GM23338 (cell line): ENCODE measurements at regions not wholly inside any gene's neighbourhood (a gene's known extent, or its start where the extent isn't known, plus 50 kb on each side); places are given as distances from the start of the nearest gene placed in this dataset.

Experiments
- ATAC-seq: fragments of 200-7000 bp; cut with Tn5 transposase; 3 replicates; pipeline ENCODE4 v1.9.1; 2020
- DNase-seq: peaks from one replicate; pipeline ENCODE4 v3.0.0-alpha.2; 2015; ENCODE audit warnings: low spot score
- H2AFZ ChIP-seq: fragments of 200-600 bp; sonication (generic); 2 replicates; pipeline ENCODE4 v1.8.0; 2016; ENCODE audit warnings: antibody characterized with exemption, mild to moderate bottlenecking, moderate library complexity
- H3F3A ChIP-seq: fragments of 200-600 bp; sonication (generic); replicated peaks from 2 replicates; pipeline ENCODE4 v1.8.0; 2017; ENCODE audit warnings: antibody characterized with exemption, mixed run types, low read depth
- H3K27ac ChIP-seq: fragments of 200-600 bp; sonication (generic); 2 replicates; pipeline ENCODE4 v1.6.1; 2016; ENCODE audit warnings: low read depth
- H3K27me3 ChIP-seq: fragments of 200-600 bp; sonication (generic); 2 replicates; pipeline ENCODE4 v1.8.0; 2016; ENCODE audit warnings: mild to moderate bottlenecking, mixed run types, moderate library complexity; ENCODE audit not compliant: insufficient read depth
- H3K36me3 ChIP-seq: fragments of 200-600 bp; sonication (generic); 2 replicates; pipeline ENCODE4 v1.8.0; 2016; ENCODE audit warnings: mild to moderate bottlenecking; ENCODE audit not compliant: insufficient read depth
- H3K4me1 ChIP-seq: fragments of 200-600 bp; sonication (generic); 2 replicates; pipeline ENCODE4 v1.8.0; 2016; ENCODE audit warnings: mild to moderate bottlenecking, moderate library complexity; ENCODE audit not compliant: insufficient read depth
- H3K4me2 ChIP-seq: fragments of 200-600 bp; sonication (generic); 2 replicates; pipeline ENCODE4 v1.7.1; 2017; ENCODE audit warnings: mixed run types
- H3K4me3 ChIP-seq: fragments of 200-600 bp; sonication (generic); 2 replicates; pipeline ENCODE4 v1.6.1; 2016; ENCODE audit warnings: mixed run types
- H3K79me2 ChIP-seq: fragments of 200-600 bp; sonication (generic); replicated peaks from 2 replicates; pipeline ENCODE4 v1.8.0; 2017; ENCODE audit warnings: mild to moderate bottlenecking; ENCODE audit not compliant: insufficient read depth
- H3K9me2 ChIP-seq: fragments of 200-600 bp; sonication (generic); 2 replicates; pipeline ENCODE4 v1.8.0; 2017; ENCODE audit not compliant: insufficient read depth
- H4K20me1 ChIP-seq: fragments of 200-600 bp; sonication (generic); replicated peaks from 2 replicates; pipeline ENCODE4 v1.8.0; 2017; ENCODE audit warnings: mild to moderate bottlenecking; ENCODE audit not compliant: insufficient read depth
- H3K27ac Mint-ChIP-seq: 2 replicates; pipeline ENCODE4 v1.8.0; 2020; ENCODE audit warnings: inconsistent platforms, mild to moderate bottlenecking, moderate library complexity, mixed read lengths
- H3K27me3 Mint-ChIP-seq: 3 replicates; pipeline ENCODE4 v1.8.0; 2022; ENCODE audit warnings: low read depth, mild to moderate bottlenecking, moderate library complexity, mixed read lengths, inconsistent platforms; ENCODE audit not compliant: insufficient read depth, poor library complexity
- H3K36me3 Mint-ChIP-seq: 3 replicates; pipeline ENCODE4 v1.8.0; 2021; ENCODE audit warnings: low read depth, mild to moderate bottlenecking, inconsistent platforms, moderate library complexity, mixed read lengths
- H3K4me1 Mint-ChIP-seq: 3 replicates; pipeline ENCODE4 v1.8.0; 2020; ENCODE audit warnings: mild to moderate bottlenecking, inconsistent platforms, mixed read lengths
- H3K4me3 Mint-ChIP-seq: 3 replicates; pipeline ENCODE4 v1.8.0; 2021; ENCODE audit warnings: moderate library complexity, mild to moderate bottlenecking, inconsistent platforms, mixed read lengths
- H3K9me3 Mint-ChIP-seq: 3 replicates; pipeline ENCODE4 v1.8.0; 2020; ENCODE audit warnings: moderate library complexity, mild to moderate bottlenecking, inconsistent platforms, mixed read lengths
- CTCF ChIP-seq, 2 experiments: fragments of 200-600 bp in 1 of 2; sonication (generic) in 1 of 2; conservative IDR thresholded peaks; 2 replicates each; pipeline versions ENCODE4 v1.5.1 to v1.6.1; 2016 to 2017; ENCODE audit warnings: antibody characterized with exemption in 2 of 2, low read depth in 2 of 2, mild to moderate bottlenecking in 2 of 2, moderate library complexity in 1 of 2
- EZH2 ChIP-seq: fragments of 200-600 bp; sonication (generic); IDR thresholded peaks from one replicate; pipeline ENCODE4 v1.8.0; 2017; ENCODE audit warnings: antibody characterized with exemption, mild to moderate bottlenecking, low read depth; ENCODE audit not compliant: unreplicated experiment
- NANOG ChIP-seq: IDR thresholded peaks from 2 replicates; pipeline ENCODE4 v1.6.1; 2016; ENCODE audit warnings: antibody characterized with exemption, borderline replicate concordance
- POLR2AphosphoS5 ChIP-seq: IDR thresholded peaks from 2 replicates; pipeline ENCODE4 v1.6.1; 2016; ENCODE audit warnings: antibody characterized with exemption, low read depth
- ZNF462 ChIP-seq: fragments of 250-450 bp; sonication (Bioruptor Pico); IDR thresholded peaks from 2 replicates; pipeline ENCODE4 v1.5.0; 2020; ENCODE audit warnings: mild to moderate bottlenecking, moderate library complexity

- TF ChIP-seq ZNF462 (CRISPR knock-in tag), result no peak
- no peak for TF ChIP-seq EZH2
- no peak for TF ChIP-seq POLR2AphosphoS5
Measured at GRCh38 chr6:130632277-130632676, 194.9 kb upstream of the SMLR1 start (continued).

- H3K4me2 ChIP-seq, result no peak overlapping the region
Measured at GRCh38 chr6:130632897-130633296, 194.3 kb upstream of the SMLR1 start.

More at GRCh38 chr6:130632897-130633296, 194.3 kb upstream of the SMLR1 start:
- no peak overlapping the region for H3K27ac ChIP-seq
- ATAC-seq, result peak; percentile 92
- H4K20me1 ChIP-seq, result no peaks in the 10 kb centered on the region
- H3K36me3 ChIP-seq, result no peaks in the 10 kb centered on the region
- no peaks in the 10 kb centered on the region for H3K9me2 ChIP-seq
- peaks cover 2% of the 10 kb centered on the region; the same call in 2 of the 3 replicates for H3K9me3 Mint-ChIP-seq
- TF ChIP-seq CTCF (conservative IDR thresholded peaks at IDR 0.05; ENCODE audit: low read depth in 2 of 2), result no peak
- TF ChIP-seq ZNF462 (CRISPR knock-in tag), result peak; percentile 46; the same call in 1 of the 2 replicates
- peak; percentile 39; the same call in 1 of the 2 replicates for TF ChIP-seq NANOG
- peak; percentile 56 for DNase-seq
- no peaks in the 10 kb centered on the region for H3K27me3 ChIP-seq
- H3K4me1 ChIP-seq, result no peaks in the 10 kb centered on the region
- H3K36me3 Mint-ChIP-seq, result peaks cover 1% of the 10 kb centered on the region; the same call in 1 of the 3 replicates
- no peak overlapping the region for H3K4me3 ChIP-seq
- H3K27ac Mint-ChIP-seq, result no peak overlapping the region
- H2AFZ ChIP-seq, result no peak overlapping the region
- H3F3A ChIP-seq, result no peaks in the 10 kb centered on the region
- no peaks in the 10 kb centered on the region for H3K79me2 ChIP-seq
- no peaks in the 10 kb centered on the region for H3K27me3 Mint-ChIP-seq
- H3K4me1 Mint-ChIP-seq, result peaks cover 11% of the 10 kb centered on the region; the same call in 2 of the 3 replicates
- no peak overlapping the region for H3K4me3 Mint-ChIP-seq
